Right cardiac atrium (tissue), 5 donors: ENCODE measurements at regions not wholly inside any gene's neighbourhood (a gene's known extent, or its start where the extent isn't known, plus 50 kb on each side); places are given as distances from the start of the nearest gene placed in this dataset.

Source experiments
- ATAC-seq, 2 donors: fragments of 200-7000 bp; cut with Tn5 transposase; one replicate each; pipeline versions ENCODE4 v1.8.0 to v1.9.1; 2020; ENCODE audit warnings: moderate library complexity in 2 of 2, mild to moderate bottlenecking in 1 of 2
- DNase-seq, 3 donors: peaks; one replicate each; pipeline ENCODE4 v3.0.0-alpha.2; 2020
- H3K27ac ChIP-seq: one replicate; pipeline ENCODE4 v1.5.1; 2013; ENCODE audit warnings: mild to moderate bottlenecking, low read length, control low read depth, moderate library complexity
- H3K27me3 ChIP-seq: one replicate; pipeline ENCODE4 v1.6.1; 2013; ENCODE audit not compliant: control insufficient read depth, insufficient read depth
- H3K4me1 ChIP-seq: one replicate; pipeline ENCODE4 v1.6.1; 2013; ENCODE audit warnings: low read length; ENCODE audit not compliant: control insufficient read depth, insufficient read depth
- H3K4me3 ChIP-seq: one replicate; pipeline ENCODE4 v1.5.1; 2013; ENCODE audit warnings: low read length, control low read depth
- H3K9me3 ChIP-seq: one replicate; pipeline ENCODE4 v1.6.1; 2013; ENCODE audit warnings: low read length; ENCODE audit not compliant: control insufficient read depth
- WGBS: extraction: QIAGEN DNeasy Blood & Tissue Kit; methylation state at CpG from one replicate; pipeline ENCODE4 v1.1.7; 2013; 5-methylcytosine and 5-hydroxymethylcytosine counted together
- intact Hi-C, 4 donors: fragments of 100-400 bp; cut with DNase I; formaldehyde crosslinking; loops; one replicate each; pipeline versions ENCODE4 v1.11.0 to v1.14.0; 2022 to 2023
- donor health status: healthy with polysubstance abuse.
- donor health status: DM: no; HTN: yes; CAD: no.
- donor health status: DM: no; HTN: no; CAD: no.
- donor health status: DM: no; HTN: yes; CAD: no; lungs with severe emphysema.
- donor health status: DM: yes; HTN: yes; CAD: no.

- no peaks in the 10 kb centered on the region for H3K9me3 ChIP-seq
- no peak overlapping the region for H3K4me3 ChIP-seq
- H3K4me1 ChIP-seq = peaks cover 1% of the 10 kb centered on the region
- H3K27ac ChIP-seq = no peak overlapping the region
- 94% methylated on average over 5 of the region's 5 CpGs for WGBS
- ATAC-seq (no peak), DNase-seq (no peak)
- no peaks in the 10 kb centered on the region for H3K27me3 ChIP-seq
- intact Hi-C loops = no loop called here
Measured at GRCh38 chr12:25058012-25058411, 109.1 kb upstream of the BCAT1 start.

- intact Hi-C loops = no loop called here
- H3K4me3 ChIP-seq = no peak overlapping the region
- no peaks in the 10 kb centered on the region for H3K27me3 ChIP-seq
- H3K9me3 ChIP-seq = no peaks in the 10 kb centered on the region
- DNase-seq (no peak), ATAC-seq (no peak)
- peaks cover 1% of the 10 kb centered on the region for H3K4me1 ChIP-seq
- WGBS = 69% methylated on average over 3 of the region's 3 CpGs
- H3K27ac ChIP-seq = no peak overlapping the region
Measured at GRCh38 chr12:25056486-25057130, 107.7 kb upstream of the BCAT1 start.

- ATAC-seq (no peak), DNase-seq (no peak)
- intact Hi-C loops = no loop called here
- 64% methylated on average over 5 of the region's 5 CpGs for WGBS
- H3K27me3 ChIP-seq = no peaks in the 10 kb centered on the region
- H3K27ac ChIP-seq = no peak overlapping the region
- peaks cover 1% of the 10 kb centered on the region for H3K4me1 ChIP-seq
- no peak overlapping the region for H3K4me3 ChIP-seq
- no peaks in the 10 kb centered on the region for H3K9me3 ChIP-seq
Measured at GRCh38 chr12:25056011-25056410, 107.1 kb upstream of the BCAT1 start.

- Histone ChIP-seq H3K27me3 (no peaks in the 10 kb centered on the region), H3K9me3 (no peaks in the 10 kb centered on the region), H3K4me3 (peak overlapping the region; percentile 45), H3K27ac (no peak overlapping the region), H3K4me1 (peaks cover 1% of the 10 kb centered on the region)
- no peak for ATAC-seq
- no peak for DNase-seq
- intact Hi-C loops = no loop called here
- WGBS = 60% methylated on average over 5 of the region's 5 CpGs
Measured at GRCh38 chr12:25054783-25055144, 105.9 kb upstream of the BCAT1 start.

- intact Hi-C loops = no loop called here
- Histone ChIP-seq H3K27ac (no peak overlapping the region), H3K9me3 (no peaks in the 10 kb centered on the region), H3K4me1 (peaks cover 1% of the 10 kb centered on the region), H3K4me3 (peak overlapping the region; percentile 45), H3K27me3 (no peaks in the 10 kb centered on the region)
- WGBS = 49% methylated on average over 4 of the region's 4 CpGs
- DNase-seq (no peak), ATAC-seq (no peak)
Measured at GRCh38 chr12:25054076-25054782, 105.3 kb upstream of the BCAT1 start.

DNA sequence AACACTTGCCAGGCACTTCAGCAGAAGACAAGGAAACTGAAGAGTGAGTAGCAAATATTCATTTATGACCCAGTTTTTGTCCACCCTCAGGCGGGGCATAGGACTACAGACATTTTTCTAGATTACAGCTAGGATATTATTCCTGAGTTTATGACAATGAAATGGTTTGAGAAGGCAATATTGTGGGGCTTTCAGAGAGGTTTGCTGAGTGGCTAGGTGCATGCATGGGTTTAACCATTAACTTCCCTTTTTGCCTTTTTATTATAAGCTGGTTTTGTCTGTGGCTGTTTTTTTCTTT is 104.0 kb upstream of the BCAT1 start:
- Histone ChIP-seq H3K27me3 (no peaks in the 10 kb centered on the region), H3K4me3 (peak overlapping the region; percentile 59), H3K4me1 (peaks cover 1% of the 10 kb centered on the region), H3K9me3 (no peaks in the 10 kb centered on the region), H3K27ac (peak overlapping the region; percentile 76)
- ATAC-seq = peak in 1 of 2 donors; percentile 16
- intact Hi-C loops = no loop called here
- WGBS = 51% methylated on average over 1 of the region's 1 CpG
- no peak for DNase-seq

GRCh38 chr12:25052196-25052913 is 103.5 kb upstream of the BCAT1 start:
- intact Hi-C loops = no loop called here
- DNase-seq = no peak

GRCh38 chr12:25051656-25052195 is 102.8 kb upstream of the BCAT1 start:
- Histone ChIP-seq H3K27ac (peak overlapping the region; percentile 23), H3K4me3 (peak overlapping the region; percentile 59), H3K9me3 (no peaks in the 10 kb centered on the region), H3K27me3 (no peaks in the 10 kb centered on the region), H3K4me1 (peaks cover under 1% of the 10 kb centered on the region)
- DNase-seq = peak in 1 of 3 donors; percentile 47
- intact Hi-C loops = no loop called here
- no peak for ATAC-seq
- WGBS = 64% methylated on average over 5 of the region's 5 CpGs

More at GRCh38 chr12:25052196-25052913, 103.5 kb upstream of the BCAT1 start:
- peaks cover 1% of the 10 kb centered on the region for H3K4me1 ChIP-seq
- peak; percentile 87 to 92 for ATAC-seq
- no peaks in the 10 kb centered on the region for H3K9me3 ChIP-seq
- peak overlapping the region; percentile 59 for H3K4me3 ChIP-seq
- 26% methylated on average over 11 of the region's 11 CpGs for WGBS
- H3K27me3 ChIP-seq = no peaks in the 10 kb centered on the region
- peak overlapping the region; percentile 80 for H3K27ac ChIP-seq

GRCh38 chr12:25051171-25051570 is 102.3 kb upstream of the BCAT1 start:
- Histone ChIP-seq H3K27ac (no peak overlapping the region), H3K27me3 (no peaks in the 10 kb centered on the region), H3K4me1 (no peaks in the 10 kb centered on the region), H3K4me3 (no peak overlapping the region), H3K9me3 (no peaks in the 10 kb centered on the region)
- ATAC-seq (no peak), DNase-seq (no peak)
- WGBS = 63% methylated on average over 6 of the region's 6 CpGs
- intact Hi-C loops = no loop called here

- no peaks in the 10 kb centered on the region for H3K9me3 ChIP-seq
- H3K4me1 ChIP-seq = no peaks in the 10 kb centered on the region
Measured at GRCh38 chr12:25045869-25046268, 97.0 kb upstream of the BCAT1 start.

GRCh38 chr12:25041006-25041741 is 92.3 kb upstream of the BCAT1 start:
- Histone ChIP-seq H3K27ac (no peak overlapping the region), H3K27me3 (no peaks in the 10 kb centered on the region), H3K4me3 (no peak overlapping the region), H3K4me1 (no peaks in the 10 kb centered on the region), H3K9me3 (no peaks in the 10 kb centered on the region)
- DNase-seq (peak in 1 of 3 donors; percentile 54), ATAC-seq (no peak)
- intact Hi-C loops = no loop called here
- 70% methylated on average over 9 of the region's 9 CpGs for WGBS

More at GRCh38 chr12:25045869-25046268, 97.0 kb upstream of the BCAT1 start:
- no peak for ATAC-seq
- intact Hi-C loops = no loop called here
- no peak for DNase-seq
- Histone ChIP-seq H3K27me3 (no peaks in the 10 kb centered on the region), H3K4me3 (no peak overlapping the region), H3K27ac (no peak overlapping the region)
